GM12878 (cell line): ENCODE measurements at regions not wholly inside any gene's neighbourhood (a gene's known extent, or its start where the extent isn't known, plus 50 kb on each side); places are given as distances from the start of the nearest gene placed in this dataset.

Source experiments
- CEBPB ChIP-seq, 2 experiments: fragments of 150-350 bp in 1 of 2; IDR thresholded peaks; 2 replicates each; pipeline ENCODE4 v1.6.1; 2012 to 2014; ENCODE audit warnings: low read depth in 2 of 2, low read length in 2 of 2, borderline replicate concordance in 1 of 2, inconsistent platforms in 1 of 2
- CREM ChIP-seq: IDR thresholded peaks from 2 replicates; pipeline ENCODE4 v1.6.1; 2014; ENCODE audit warnings: antibody characterized with exemption, low read depth
- CTCF ChIP-seq, 3 experiments: IDR thresholded peaks in 2 of 3; conservative IDR thresholded peaks in 1 of 3; 2 replicates each; pipeline ENCODE4 v1.5.1; 2011; ENCODE audit warnings: low read depth in 3 of 3, low read length in 3 of 3, mild to moderate bottlenecking in 3 of 3, control low read depth in 2 of 3, moderate library complexity in 2 of 3, inconsistent platforms in 1 of 3, mixed read lengths in 1 of 3; ENCODE audit not compliant: control insufficient read depth in 2 of 3, insufficient read depth in 1 of 3; ENCODE audit errors: extremely low read depth in 1 of 3
- HCFC1 ChIP-seq: fragments of 150-350 bp; IDR thresholded peaks from 2 replicates; pipeline ENCODE4 v1.6.1; 2014; ENCODE audit warnings: low read length
- MXI1 ChIP-seq: fragments of 150-350 bp; IDR thresholded peaks from 2 replicates; pipeline ENCODE4 v1.6.1; 2011; ENCODE audit warnings: low read depth, mild to moderate bottlenecking, inconsistent platforms, low read length, improper control_type of control experiment
- POLR2A ChIP-seq: IDR thresholded peaks from 2 replicates; pipeline ENCODE4 v1.6.1; 2011; ENCODE audit warnings: low read depth, mild to moderate bottlenecking, low read length
- POLR2AphosphoS2 ChIP-seq: IDR thresholded peaks from 2 replicates; pipeline ENCODE4 v1.6.1; 2011; ENCODE audit warnings: low read depth, mild to moderate bottlenecking, low read length, improper control_type of control experiment, moderate library complexity
- RCOR1 ChIP-seq: conservative IDR thresholded peaks from 2 replicates; pipeline ENCODE4 v1.6.1; 2012; ENCODE audit warnings: low read depth, low read length, improper control_type of control experiment
- USF1 ChIP-seq: IDR thresholded peaks from 2 replicates; pipeline ENCODE4 v1.6.1; 2011; ENCODE audit warnings: borderline replicate concordance, low read depth, mild to moderate bottlenecking, moderate library complexity, mixed read lengths, low read length; ENCODE audit not compliant: insufficient read depth; ENCODE audit errors: extremely low read length

- no peak for TF ChIP-seq USF1
- no peak for TF ChIP-seq POLR2A
- no peak for TF ChIP-seq MXI1
- no peak for TF ChIP-seq CTCF (IDR thresholded peaks at IDR 0.05 in 2 of 3, conservative IDR thresholded peaks at IDR 0.05 in 1 of 3; ENCODE audit: control insufficient read depth in 2 of 3, extremely low read depth in 1 of 3, insufficient read depth in 1 of 3, low read depth in 3 of 3, low read length in 3 of 3)
- TF ChIP-seq POLR2AphosphoS2, result no peak
- no peak for TF ChIP-seq HCFC1
- TF ChIP-seq CEBPB (IDR thresholded peaks at IDR 0.05; ENCODE audit: borderline replicate concordance in 1 of 2, low read depth in 2 of 2, low read length in 2 of 2), result no peak
- no peak for TF ChIP-seq RCOR1
- no peak for TF ChIP-seq CREM
These were observed 310.8 kb downstream of the YTHDC2 start for GRCh38 chr5:113824307-113824706.
